HG03457 (cell line): ENCODE measurements at regions not wholly inside any gene's neighbourhood (a gene's known extent, or its start where the extent isn't known, plus 50 kb on each side); places are given as distances from the start of the nearest gene placed in this dataset.

Experiments
- ATAC-seq: cut with Tn5 transposase; IDR thresholded peaks from one replicate; pipeline ENCODE4 v1.9.1; 2021; ENCODE audit warnings: moderate number of reproducible peaks; ENCODE audit not compliant: unreplicated experiment

DNA sequence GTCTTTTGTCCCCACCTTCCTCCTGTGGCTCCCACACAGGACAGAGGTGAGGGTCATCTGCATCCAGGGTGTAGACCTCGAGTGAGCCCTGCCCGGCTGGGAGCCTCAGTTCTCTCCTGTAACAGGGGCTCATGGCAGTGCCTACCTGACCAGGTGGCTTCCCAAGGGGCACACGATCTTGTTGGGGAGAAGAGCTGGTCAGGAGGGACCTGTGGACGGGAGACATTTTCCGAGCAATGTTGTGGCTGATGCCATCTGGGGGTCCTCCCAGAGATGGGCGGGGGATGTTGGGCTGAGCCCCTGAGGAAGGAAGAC is 51.9 kb downstream of the CEBPB start:
- ATAC-seq, result no peak

DNA sequence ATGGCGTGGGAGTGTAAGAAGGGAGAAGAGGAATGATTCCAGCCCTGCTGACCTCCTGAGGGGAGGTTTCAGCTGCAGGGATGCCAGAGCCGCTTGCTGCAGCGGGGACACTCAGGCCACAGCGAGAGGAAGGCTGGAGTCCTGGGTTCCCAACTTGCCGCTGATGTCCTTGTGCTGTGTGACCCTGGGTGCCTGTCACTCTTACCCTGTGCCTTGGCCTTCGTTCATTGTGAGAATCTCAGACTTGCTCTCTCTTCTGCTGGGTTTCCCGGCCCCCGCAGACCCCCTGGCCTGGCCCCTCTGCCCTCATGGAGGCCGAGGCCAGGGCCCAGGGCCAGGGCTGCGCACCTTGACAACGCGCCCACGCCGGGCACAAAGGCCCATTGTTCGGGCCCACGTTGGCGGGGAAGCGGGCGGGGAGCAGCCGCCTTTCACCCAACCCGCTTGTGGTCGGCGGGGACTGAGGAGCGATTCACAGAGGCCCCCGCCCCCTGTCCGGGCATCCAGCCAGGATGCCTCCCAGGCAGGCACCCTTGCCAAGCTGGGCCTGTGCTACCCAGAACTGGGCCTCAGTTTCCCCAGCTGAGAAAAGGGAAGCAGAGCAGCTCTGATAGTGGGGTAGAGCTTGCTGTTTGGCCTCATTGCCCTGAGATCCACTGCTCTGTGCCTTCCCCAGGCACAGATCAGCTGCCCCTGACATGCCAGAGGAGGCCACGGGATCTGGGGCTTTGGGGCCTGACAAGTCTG is 52.4 kb downstream of the CEBPB start:
- no peak for ATAC-seq

DNA sequence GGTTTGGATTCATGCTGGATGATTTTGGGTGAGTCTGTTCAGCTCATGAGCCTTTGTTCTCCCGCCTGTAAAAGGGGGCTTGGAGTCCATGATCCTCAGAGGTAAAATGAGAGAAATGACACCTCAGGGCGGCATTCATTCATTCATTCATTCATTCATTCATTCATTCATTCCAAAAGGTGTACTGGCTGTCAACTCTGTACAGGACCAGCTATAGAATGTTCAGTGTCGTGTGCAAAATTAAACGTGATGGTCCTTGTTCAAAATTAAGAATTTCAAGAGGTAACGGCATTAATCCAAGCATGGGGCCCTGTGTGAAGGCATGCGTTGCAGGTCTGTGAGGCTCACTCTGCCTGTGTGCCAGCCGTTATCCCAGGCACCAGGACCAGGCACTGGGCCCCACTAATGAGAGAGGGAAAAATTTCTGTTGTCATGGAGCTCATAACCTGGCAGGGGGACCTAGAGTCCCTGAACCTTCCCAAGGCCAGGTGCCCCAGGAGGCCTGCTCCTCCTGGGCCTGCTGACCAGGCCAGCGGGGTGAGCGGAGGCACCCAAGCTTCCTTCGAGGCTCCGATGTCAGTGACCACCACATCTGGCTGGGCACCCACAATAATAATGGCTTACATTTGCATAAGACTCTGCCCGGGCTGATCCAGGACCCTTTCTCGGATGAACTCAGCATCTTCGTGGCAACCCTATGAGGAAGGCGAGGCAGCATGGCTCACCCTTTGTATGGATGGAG is 53.2 kb downstream of the CEBPB start:
- ATAC-seq, result no peak

DNA sequence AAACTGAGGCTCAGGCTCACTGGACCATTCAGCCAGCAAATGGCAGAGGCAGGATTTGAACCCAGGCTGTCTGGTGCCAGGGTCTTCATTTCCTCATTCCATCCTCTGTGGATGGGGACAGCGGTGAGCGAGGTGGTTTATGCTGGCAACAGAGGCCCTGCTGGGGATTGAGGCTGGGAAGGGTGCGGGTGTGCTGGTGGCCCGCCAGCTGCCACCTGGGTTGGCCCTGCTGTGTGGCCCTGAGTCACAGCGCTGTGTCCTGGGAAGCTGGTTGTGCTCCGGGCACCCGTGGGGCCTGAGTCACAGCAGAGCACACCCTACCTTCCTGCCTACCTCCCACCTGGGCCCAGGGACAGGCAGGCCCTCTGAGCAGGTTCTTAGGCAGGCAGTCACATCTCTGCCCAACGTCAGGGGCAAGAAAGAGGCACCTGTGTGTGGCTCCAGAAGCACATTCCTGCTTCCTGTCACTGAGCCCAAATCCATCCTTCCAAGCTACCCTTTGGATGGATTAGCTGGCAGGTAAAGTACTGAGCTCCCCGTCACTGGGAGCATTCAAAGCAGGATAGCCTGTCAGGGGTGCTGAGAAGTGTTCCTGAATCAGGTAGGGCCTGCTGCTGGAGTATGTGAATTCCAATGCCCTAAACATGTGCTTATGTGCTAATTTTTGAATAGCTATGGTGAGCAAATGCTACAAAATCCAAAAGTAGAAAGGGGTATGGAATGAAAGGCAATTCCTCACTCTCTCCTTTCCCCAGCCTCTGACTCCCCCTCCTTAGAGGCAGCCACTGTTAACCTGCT is 53.9 kb downstream of the CEBPB start:
- ATAC-seq, result no peak

DNA sequence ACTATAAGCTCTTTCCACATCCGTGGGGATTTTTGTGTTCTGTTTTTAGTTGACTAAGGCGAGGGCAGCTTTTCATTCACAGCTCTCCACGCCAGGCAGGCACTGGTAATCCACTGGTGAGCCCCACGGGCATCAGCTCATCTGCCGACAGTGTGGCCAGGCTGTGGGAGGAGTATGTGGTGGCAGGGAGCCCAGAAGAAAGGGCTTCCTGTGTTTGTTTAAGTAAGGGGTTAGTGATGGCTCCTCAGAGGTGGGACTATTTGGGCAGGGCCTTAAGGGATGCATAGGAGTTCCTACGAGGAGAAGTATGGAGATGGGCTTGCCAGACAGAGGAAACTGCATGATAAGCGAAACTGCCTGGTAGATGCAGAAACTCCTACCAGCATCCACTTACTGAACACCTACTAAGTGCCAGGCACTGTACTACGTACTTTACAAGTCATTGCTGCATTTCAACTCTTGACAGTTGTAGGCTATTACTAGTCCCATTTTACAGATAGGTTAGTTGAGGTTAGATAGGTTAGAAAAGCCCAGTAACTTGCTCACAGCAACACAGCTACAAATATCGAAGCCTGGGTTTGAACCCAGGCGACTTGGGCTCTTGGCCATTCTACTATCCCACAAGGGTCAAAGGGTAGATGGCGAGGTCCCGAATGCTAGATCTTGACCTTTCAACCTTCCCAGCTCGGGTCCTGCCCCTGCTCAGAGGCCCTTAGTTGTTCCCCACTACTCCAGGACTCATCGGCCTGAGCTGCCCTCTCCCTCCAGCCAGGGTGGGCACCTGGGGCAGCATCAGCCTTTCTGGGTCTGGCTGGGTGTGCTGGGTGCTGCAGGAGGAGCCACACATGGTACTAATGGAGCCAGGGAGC is 55.1 kb downstream of the CEBPB start:
- no peak for ATAC-seq

DNA sequence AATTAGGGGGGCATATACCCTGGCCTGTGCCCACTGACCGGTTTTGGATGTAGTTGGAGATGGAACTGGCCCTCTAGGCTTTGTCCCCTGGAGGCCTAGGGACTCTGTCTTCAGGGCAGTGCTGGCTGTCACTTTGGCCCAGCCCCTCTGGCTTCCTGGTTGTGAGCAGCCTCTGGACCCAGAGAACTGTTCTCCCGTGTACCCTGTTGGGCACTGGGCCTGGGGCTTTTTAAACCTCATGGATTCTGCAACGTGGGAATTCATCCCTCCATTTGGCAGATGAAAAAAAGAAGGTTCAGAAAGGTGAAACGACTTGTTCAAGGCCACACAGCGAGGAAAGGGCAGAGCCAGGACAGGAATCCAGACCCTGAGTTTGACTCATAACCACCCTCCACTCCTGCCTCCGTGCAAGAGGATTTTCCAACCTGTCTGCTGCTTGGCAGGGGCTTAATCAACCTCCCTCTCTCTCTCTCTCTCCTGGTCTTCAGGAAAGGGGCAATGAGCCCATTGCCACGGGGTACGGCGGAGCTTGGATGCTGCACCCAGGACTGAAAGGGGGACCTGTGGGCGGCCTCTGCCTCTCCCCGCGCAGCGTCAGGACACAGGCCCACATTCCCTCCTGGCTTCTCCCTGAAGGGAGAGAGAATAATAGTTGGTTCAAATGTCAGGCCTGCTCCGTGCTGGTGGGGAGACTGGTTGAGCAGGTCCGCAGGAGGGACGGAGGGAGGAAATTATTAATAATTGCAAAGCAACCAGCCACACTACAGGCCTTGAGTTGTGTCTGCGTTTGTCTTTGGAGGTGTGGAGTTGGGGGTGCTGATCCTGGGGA is 56.0 kb downstream of the CEBPB start:
- no peak for ATAC-seq

DNA sequence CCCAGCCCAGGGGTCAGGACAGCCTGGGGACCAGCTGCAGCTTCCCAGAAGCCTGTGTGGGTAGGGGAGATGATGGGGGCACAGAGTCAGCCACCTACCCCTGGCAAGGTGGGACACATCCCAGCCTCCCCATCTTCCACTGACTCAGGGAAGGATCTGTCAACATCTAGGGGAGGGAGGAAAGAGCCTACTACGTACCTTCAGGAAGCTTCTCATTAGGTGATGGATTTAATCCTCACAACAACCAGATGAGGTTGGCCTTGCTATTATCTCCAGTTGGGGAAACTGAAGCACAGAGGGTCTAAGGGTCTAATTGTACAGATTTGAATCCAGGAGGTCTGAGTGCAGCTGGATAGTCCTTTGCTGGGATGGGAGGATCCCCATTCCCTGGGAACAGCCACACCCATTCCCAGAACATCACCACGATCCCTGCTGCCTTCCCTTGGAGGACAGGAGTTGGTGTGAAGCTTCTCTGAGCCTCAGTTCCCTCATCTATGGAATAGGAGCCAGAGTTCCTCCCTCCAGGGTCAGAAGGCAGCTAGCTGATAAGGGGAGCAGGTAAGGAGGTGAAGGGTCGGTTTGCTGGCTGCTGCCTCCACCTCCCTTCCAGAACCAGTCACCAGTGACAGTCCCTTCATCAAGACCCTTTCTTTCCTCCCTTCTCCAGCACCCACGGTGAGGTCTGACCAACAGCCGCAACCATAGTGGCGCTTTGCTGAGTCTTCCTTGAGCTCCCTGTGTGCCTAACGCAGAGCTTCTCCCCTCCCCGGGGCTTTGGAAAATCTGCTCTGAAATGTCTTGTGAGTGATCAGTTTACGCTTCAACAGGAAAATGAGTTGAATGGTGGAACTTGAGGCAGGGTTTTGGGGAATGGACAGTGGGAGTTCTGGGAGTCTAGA is 56.8 kb downstream of the CEBPB start:
- ATAC-seq, result no peak

DNA sequence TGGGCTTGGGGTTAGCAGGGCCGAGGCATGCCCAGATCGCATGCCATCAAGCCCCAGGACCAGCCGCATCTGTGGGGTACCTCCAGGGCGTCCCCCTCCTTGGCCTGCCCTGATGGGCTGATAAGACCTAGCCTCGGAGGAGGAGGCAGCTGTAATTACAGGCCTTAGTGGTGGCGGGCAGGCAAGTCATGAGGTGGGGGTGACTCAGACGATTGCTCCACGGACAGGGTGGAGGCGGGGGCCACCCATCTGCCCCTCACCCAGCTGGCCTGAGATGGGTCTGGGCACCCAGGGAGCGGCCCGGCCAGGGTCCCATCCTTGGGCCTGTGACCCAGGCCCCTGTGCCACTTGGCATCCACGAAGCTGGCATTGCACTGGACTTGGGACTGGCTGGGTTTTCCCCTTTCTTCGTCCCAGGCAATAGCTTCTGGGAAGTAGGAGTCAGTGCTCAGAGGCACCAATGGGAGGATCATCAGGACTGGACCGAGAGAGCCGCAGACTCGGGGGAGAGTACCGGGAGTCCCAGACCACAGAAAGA is 57.5 kb downstream of the CEBPB start:
- ATAC-seq, result no peak

DNA sequence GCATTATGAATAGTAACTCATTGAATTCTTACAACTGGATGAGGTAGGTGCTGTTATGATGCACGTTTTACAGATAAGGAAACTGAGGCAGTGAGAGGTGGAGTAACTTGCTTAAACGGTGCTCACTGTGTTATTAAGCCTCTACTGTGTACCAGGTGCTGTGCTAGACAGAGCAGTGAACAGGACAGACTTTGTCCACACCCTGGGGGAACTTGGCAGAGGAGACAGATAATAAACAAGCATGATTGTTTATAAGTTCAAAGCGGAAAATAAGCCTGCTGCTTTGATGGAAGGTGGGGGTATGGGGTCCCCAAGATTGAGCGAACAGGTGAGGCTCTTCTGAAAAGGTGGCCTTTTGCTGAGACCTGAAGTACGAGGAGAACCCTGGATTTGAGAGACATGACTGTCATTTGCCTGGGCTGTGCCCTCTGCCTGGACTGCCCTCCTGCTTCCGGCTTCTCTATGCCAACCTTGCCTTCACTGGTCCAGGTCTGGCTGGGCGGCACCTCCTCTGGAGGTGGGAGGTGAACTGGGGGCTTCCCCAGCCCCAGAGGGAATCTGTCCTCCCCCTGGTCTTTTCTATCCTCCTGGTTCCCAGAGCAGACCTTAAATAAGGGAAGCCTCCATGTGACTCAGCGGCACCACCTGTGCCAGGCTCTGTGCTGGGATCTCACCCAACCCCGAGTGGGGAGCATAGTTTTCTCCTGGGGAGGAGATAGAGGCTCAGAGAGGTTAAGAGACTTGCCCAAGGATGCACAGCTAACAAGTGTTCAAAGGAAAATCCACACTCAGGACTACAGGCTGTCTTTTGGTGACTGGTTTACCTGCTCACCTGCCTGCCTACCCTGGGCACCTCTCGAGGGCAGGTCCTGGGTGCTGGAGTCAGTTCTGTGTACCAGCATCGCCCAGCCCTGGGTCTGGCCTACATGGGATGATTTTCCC is 59.1 kb downstream of the CEBPB start:
- no peak for ATAC-seq

DNA sequence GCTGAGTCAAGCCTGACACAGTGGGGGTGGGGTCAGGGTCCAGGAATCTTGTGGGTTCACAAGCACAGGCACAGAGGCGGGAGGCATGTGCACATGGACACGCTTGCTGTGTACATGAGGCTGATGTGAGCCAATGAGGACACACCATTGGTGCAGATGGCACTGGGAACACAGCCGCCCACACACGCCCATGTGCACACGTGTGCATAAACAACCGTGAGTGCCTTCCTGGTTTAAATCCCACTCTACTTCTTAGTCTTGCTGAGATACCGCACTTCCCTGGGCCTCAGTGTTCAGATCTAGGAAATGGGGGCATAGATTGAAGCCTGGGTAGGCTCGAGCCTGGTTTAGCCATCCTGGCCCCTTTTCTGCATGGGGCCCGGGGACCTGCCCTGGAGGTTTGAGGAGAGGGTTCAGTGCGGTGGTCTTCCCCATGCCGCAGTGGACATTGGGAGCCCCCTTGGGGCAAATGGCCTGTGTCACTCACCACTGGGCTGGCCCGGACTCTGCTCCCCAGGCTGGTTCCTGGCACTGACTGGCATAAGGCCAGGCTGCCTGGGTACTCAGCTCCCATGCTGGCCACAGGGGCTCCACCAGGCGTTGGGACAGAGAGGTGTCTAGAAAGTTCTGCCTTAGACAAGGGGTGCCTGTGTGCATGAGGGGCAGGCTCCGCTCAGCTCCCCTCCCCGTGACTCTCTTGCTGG is 60.2 kb downstream of the CEBPB start:
- no peak for ATAC-seq

DNA sequence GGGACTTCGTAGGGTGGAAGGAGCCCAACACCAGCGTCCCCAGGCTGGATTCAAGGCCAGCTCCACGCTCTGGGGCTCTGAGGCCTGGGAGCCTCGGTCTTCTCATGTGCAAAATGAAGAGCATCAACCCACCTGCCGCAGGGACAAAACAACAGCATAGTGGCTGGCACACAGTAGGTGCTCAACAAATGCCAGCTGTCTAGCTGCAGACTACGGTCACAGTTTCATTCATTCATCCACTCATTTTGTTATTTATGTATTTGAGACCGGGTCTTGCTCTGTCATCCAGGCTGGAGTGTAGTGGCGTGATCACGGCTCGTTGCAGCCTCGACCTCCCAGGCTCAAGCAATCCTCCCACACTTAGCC is 60.7 kb downstream of the CEBPB start:
- ATAC-seq, result no peak

DNA sequence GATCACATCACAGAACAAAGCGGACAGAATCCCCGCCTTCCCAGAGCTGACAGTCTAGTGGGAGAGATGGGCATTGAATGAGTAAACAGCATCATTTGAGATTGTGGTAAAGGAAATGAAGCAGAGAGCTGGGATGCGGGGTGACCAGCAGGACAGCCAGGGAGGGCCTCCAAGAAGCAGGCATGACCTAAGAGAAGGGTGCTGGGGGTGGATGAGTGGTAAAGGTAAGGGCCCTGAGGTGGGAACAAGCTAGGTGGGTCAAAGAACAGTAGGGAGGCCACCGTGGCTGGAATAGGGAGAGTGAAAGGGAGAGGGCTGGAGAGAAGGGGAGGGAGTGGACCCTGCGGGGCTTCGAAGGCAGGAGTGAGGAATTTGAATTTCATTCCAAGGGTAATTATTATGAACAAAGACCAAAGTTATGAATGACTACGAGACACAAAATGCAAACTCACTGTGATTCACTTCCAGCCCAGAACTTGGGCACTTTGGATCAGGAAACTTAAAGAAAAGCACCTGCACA is 61.4 kb downstream of the CEBPB start:
- ATAC-seq, result no peak

DNA sequence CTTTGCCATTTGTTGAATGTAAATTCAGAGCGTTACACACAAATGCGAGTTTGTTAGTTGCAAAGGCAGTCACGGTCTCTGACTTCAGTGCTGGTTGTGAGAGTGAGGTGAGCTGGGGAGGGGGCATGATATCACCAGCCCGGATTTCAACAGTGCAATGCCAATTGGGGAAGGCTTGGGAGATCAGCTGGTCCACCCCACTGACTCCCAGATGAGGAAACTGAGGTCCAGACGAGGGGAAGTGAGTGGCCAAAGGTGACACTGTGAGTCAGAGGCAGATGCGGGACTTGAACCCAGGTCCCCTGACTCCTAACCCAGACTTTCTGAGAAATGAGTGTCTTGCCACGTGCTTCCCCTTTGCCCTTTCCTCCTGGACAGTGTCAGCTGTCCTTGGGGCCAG is 62.1 kb downstream of the CEBPB start:
- no peak for ATAC-seq

DNA sequence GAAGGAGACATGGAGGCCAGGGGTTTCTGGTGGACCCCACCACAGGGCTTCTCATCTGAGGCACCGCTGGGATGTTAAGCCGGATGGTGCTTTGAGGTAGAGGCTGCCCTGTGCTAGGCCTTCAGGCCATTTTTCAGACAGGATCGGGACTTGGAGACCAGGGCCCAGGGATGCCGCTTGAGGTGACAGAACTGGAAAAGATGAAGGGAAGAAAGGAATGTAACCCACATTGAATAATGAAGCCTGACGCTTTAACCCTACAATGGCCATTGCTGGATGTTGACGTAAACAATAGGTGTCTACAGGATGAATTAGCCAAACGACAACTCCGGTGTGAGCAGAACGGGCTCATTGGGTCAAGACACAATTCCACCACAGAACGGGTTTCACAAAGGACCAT is 62.5 kb downstream of the CEBPB start:
- no peak for ATAC-seq

DNA sequence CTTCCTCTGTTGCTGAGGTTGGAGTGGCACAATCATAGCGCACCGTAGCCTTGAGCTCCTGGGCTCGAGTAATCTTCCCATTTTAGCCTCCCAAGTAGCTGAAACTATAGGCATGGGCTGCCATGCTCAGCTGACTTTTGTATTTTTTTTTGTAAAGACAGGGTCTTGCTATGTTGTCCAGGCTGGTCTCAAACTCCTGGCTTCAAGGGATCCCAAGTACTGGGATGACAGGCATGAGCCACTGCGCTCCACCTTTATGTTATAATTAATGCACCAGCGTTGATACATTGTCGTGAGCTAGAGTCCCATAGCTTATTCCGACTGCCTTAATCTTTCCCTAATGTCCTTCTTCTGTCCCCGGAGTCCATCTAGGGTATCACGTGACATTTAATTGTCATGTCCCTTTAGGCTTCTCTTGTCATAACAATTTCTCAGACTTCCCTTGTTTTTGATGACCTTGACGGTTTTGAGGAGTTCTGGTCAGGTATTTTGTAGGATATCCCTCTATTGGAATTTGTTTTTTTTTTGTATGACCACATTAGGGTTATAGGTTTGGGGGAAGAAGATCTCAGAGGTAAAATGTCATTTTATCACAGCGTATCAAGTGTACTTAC is 63.9 kb downstream of the CEBPB start:
- no peak for ATAC-seq

DNA sequence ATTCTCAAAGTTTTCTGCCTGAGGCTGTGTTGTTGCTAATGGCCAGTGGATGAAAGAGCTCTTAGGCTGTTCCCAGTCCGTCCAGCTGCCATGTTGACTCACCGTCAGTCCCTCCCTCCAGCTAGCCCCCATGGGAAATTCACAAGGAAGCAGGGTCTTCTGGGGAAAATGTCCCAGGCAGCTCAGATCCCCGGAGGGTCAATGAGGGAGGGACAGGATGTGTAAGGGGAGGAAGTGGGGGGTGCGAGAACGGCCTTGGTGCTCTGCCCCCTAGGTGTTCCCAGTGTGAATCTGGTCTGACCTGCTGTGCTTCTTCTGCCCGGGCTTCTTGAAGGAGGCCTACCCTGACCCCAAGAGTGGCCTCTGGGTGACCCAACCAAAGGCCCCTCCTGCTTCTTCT is 65.9 kb downstream of the CEBPB start:
- no peak for ATAC-seq

DNA sequence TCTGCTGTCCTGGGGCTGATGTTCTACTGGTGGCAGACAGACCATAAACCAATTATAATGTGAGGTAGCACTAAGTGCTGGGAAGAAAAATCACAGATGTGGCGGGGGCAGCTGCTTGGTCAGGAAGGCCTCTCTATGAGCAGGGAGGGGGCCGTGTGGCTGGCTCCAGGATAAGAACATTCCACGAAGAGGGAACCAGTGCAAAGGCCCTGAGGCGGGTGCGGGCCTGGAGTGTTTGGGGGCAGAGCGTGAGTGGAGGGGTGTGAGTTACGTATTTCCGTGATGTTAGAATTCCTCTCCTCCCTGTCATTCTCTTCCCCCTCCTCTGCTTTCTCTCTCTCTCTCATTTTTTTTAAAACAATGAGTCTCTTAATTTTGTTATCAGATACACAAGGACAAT is 67.2 kb downstream of the CEBPB start:
- ATAC-seq, result no peak
